IMR-90 (cell line): ENCODE measurements at regions not wholly inside any gene's neighbourhood (a gene's known extent, or its start where the extent isn't known, plus 50 kb on each side); places are given as distances from the start of the nearest gene placed in this dataset.

Experiments
- ATAC-seq: fragments of 200-7000 bp; cut with Tn5 transposase; 2 replicates; pipeline ENCODE4 v1.9.1; 2020; ENCODE audit warnings: low read depth, mild to moderate bottlenecking, moderate library complexity
- BruUV-seq: library from RNA; stranded (reverse); fragments of 400-500 nt; replicated peaks from 2 replicates; lab custom pipeline; 2021; lab: Mats Ljungman, UMichigan
- CTCF ChIA-PET: fragments of 300-600 bp; formaldehyde crosslinking; extraction: SDS; loops from one replicate; lab custom pipeline; 2021; ENCODE audit warnings: antibody characterized with exemption; lab: Yijun Ruan, JAX
- POLR2A ChIA-PET: fragments of 300-600 bp; sonication (Branson Sonifier 250); formaldehyde crosslinking; loops from one replicate; lab custom pipeline; 2022; ENCODE audit warnings: antibody characterized with exemption; ENCODE audit not compliant: unreplicated experiment; lab: Charles Lee
- DNase-seq: peaks from one replicate; pipeline ENCODE4 v3.0.0; 2013
- H2AFZ ChIP-seq: replicated peaks from 2 replicates; pipeline ENCODE3; 2013; ENCODE audit warnings: low read length, mild to moderate bottlenecking; ENCODE audit not compliant: poor library complexity
- H2AK5ac ChIP-seq: 2 replicates; pipeline ENCODE4 v1.6.1; 2013; ENCODE audit warnings: low read depth, low read length, inconsistent platforms
- H2AK9ac ChIP-seq: replicated peaks from 2 replicates; pipeline ENCODE3; 2013; ENCODE audit warnings: mild to moderate bottlenecking, low read depth, low read length, moderate library complexity; ENCODE audit not compliant: poor library complexity
- H2BK120ac ChIP-seq: 2 replicates; pipeline ENCODE4 v1.6.1; 2013; ENCODE audit warnings: low read depth, low read length, inconsistent platforms
- H2BK15ac ChIP-seq: 3 replicates; pipeline ENCODE4 v1.6.1; 2013; ENCODE audit warnings: low read depth, low read length, inconsistent platforms
- H2BK20ac ChIP-seq: 2 replicates; pipeline ENCODE4 v1.6.1; 2013; ENCODE audit warnings: low read depth, mild to moderate bottlenecking, inconsistent platforms, low read length, moderate library complexity
- H2BK5ac ChIP-seq: 2 replicates; pipeline ENCODE4 v1.6.1; 2013; ENCODE audit warnings: mild to moderate bottlenecking, low read depth, low read length, inconsistent platforms; ENCODE audit not compliant: poor library complexity, severe bottlenecking
- H3K14ac ChIP-seq: replicated peaks from 2 replicates; pipeline ENCODE4 v1.6.1; 2013; ENCODE audit warnings: low read depth, low read length, inconsistent platforms
- H3K18ac ChIP-seq: 2 replicates; pipeline ENCODE4 v1.6.1; 2013; ENCODE audit warnings: low read depth, low read length, control low read depth
- H3K23ac ChIP-seq: 2 replicates; pipeline ENCODE4 v1.6.1; 2013; ENCODE audit warnings: low read depth, low read length, inconsistent platforms
- H3K27ac ChIP-seq: 2 replicates; pipeline ENCODE4 v1.5.1; 2013; ENCODE audit warnings: mild to moderate bottlenecking, control low read depth, low read length; ENCODE audit not compliant: insufficient read depth
- H3K27me3 ChIP-seq: 2 replicates; pipeline ENCODE4 v1.6.1; 2013; ENCODE audit warnings: low read length; ENCODE audit not compliant: control insufficient read depth, insufficient read depth
- H3K36me3 ChIP-seq: 2 replicates; pipeline ENCODE4 v1.6.1; 2013; ENCODE audit warnings: low read length, mixed read lengths; ENCODE audit not compliant: control insufficient read depth, insufficient read depth
- H3K4ac ChIP-seq: 2 replicates; pipeline ENCODE4 v1.6.1; 2013; ENCODE audit warnings: low read depth, low read length, inconsistent platforms
- H3K4me1 ChIP-seq: 2 replicates; pipeline ENCODE4 v1.6.1; 2013; ENCODE audit warnings: low read length, mixed read lengths; ENCODE audit not compliant: control insufficient read depth, insufficient read depth
- H3K4me2 ChIP-seq: 2 replicates; pipeline ENCODE4 v1.6.1; 2013; ENCODE audit warnings: low read depth, mild to moderate bottlenecking, control low read depth, low read length, moderate library complexity
- H3K4me3 ChIP-seq: 2 replicates; pipeline ENCODE4 v1.5.1; 2013; ENCODE audit warnings: low read depth, mild to moderate bottlenecking, control low read depth, low read length, moderate library complexity; ENCODE audit not compliant: insufficient read depth
- H3K56ac ChIP-seq: 2 replicates; pipeline ENCODE4 v1.6.1; 2013; ENCODE audit warnings: low read length, inconsistent platforms; ENCODE audit not compliant: insufficient read depth; ENCODE audit errors: extremely low read depth
- H3K79me1 ChIP-seq, 2 experiments: 2 replicates each; pipeline ENCODE4 v1.6.1; 2013; ENCODE audit warnings: low read length in 2 of 2, inconsistent platforms in 1 of 2, low read depth in 1 of 2
- H3K9ac ChIP-seq: 2 replicates; pipeline ENCODE4 v1.6.1; 2013; ENCODE audit warnings: low read depth, low read length, control low read depth
- H3K9me1 ChIP-seq: 2 replicates; pipeline ENCODE4 v1.6.1; 2013; ENCODE audit warnings: low read length, inconsistent platforms; ENCODE audit not compliant: insufficient read depth
- H3K9me3 ChIP-seq: 2 replicates; pipeline ENCODE4 v1.6.1; 2013; ENCODE audit warnings: low read length; ENCODE audit not compliant: control insufficient read depth, insufficient read depth
- H4K20me1 ChIP-seq: 2 replicates; pipeline ENCODE4 v1.6.1; 2013; ENCODE audit warnings: low read length, inconsistent platforms; ENCODE audit not compliant: insufficient read depth
- H4K5ac ChIP-seq: 2 replicates; pipeline ENCODE4 v1.6.1; 2013; ENCODE audit warnings: mild to moderate bottlenecking, low read depth, low read length, control low read depth
- H4K8ac ChIP-seq, 2 experiments: 2 replicates each; pipeline ENCODE4 v1.6.1; 2013; ENCODE audit warnings: low read depth in 2 of 2, low read length in 2 of 2, control low read depth in 1 of 2, inconsistent platforms in 1 of 2
- H4K91ac ChIP-seq: 2 replicates; pipeline ENCODE4 v1.6.1; 2013; ENCODE audit warnings: low read depth, low read length, inconsistent platforms; ENCODE audit not compliant: insufficient read depth
- BHLHE40 ChIP-seq: fragments of 150-350 bp; IDR thresholded peaks from 2 replicates; pipeline ENCODE4 v1.6.1; 2016; ENCODE audit warnings: mild to moderate bottlenecking, low read depth, low read length
- CEBPB ChIP-seq: IDR thresholded peaks from 2 replicates; pipeline ENCODE4 v1.6.1; 2012; ENCODE audit warnings: low read depth, low read length, improper control_type of control experiment
- CHD1 ChIP-seq: IDR thresholded peaks from 2 replicates; pipeline ENCODE4 v1.6.1; 2012; ENCODE audit warnings: low read depth, low read length, improper control_type of control experiment
- FOS ChIP-seq: fragments of 150-350 bp; IDR thresholded peaks from 2 replicates; pipeline ENCODE4 v1.6.1; 2016; ENCODE audit warnings: low read depth, low read length
- MAFK ChIP-seq: IDR thresholded peaks from 2 replicates; pipeline ENCODE4 v1.6.1; 2012; ENCODE audit warnings: low read depth, low read length, improper control_type of control experiment
- MAZ ChIP-seq: IDR thresholded peaks from 2 replicates; pipeline ENCODE4 v1.6.1; 2012; ENCODE audit warnings: low read depth, mild to moderate bottlenecking, low read length, improper control_type of control experiment, moderate library complexity, borderline replicate concordance
- MXI1 ChIP-seq: IDR thresholded peaks from 2 replicates; pipeline ENCODE4 v1.6.1; 2012; ENCODE audit warnings: low read depth, mild to moderate bottlenecking, low read length, moderate library complexity, borderline replicate concordance
- NFE2L2 ChIP-seq: fragments of 150-350 bp; IDR thresholded peaks from 2 replicates; pipeline ENCODE4 v1.6.1; 2016; ENCODE audit warnings: low read depth, mild to moderate bottlenecking, low read length
- POLR2A ChIP-seq: IDR thresholded peaks from 2 replicates; pipeline ENCODE4 v1.6.1; 2012; ENCODE audit warnings: mild to moderate bottlenecking, low read depth, low read length
- RAD21 ChIP-seq: IDR thresholded peaks from 2 replicates; pipeline ENCODE4 v1.6.1; 2012; ENCODE audit warnings: low read length, improper control_type of control experiment
- RCOR1 ChIP-seq: IDR thresholded peaks from 2 replicates; pipeline ENCODE4 v1.6.1; 2012; ENCODE audit warnings: mild to moderate bottlenecking, low read length, improper control_type of control experiment; ENCODE audit not compliant: insufficient replicate concordance
- RFX5 ChIP-seq: IDR thresholded peaks from 2 replicates; pipeline ENCODE4 v1.8.0; 2012; ENCODE audit warnings: low read depth, mild to moderate bottlenecking, low read length, moderate library complexity
- SMC3 ChIP-seq: fragments of 150-350 bp; IDR thresholded peaks from 2 replicates; pipeline ENCODE4 v1.6.1; 2016; ENCODE audit warnings: low read depth, mild to moderate bottlenecking, antibody characterized with exemption, low read length, moderate library complexity
- WGBS, 2 experiments: methylation state at CpG; one replicate each; pipeline versions ENCODE4 v1.1.5 to v1.1.7; 2013; ENCODE audit warnings: missing lambda C conversion rate in 2 of 2; ENCODE audit not compliant: insufficient read length in 1 of 2; ENCODE audit errors: extremely low coverage in 2 of 2; 5-methylcytosine and 5-hydroxymethylcytosine counted together
- dilution Hi-C: fragments of 300-500 bp; cut with HindIII; formaldehyde crosslinking; loops from one replicate; pipeline ENCODE4 v1.14.3; 2018; ENCODE audit warnings: low sequenced_read_pairs; ENCODE audit not compliant: unreplicated experiment
- in situ Hi-C: fragments of 300-500 bp; cut with MboI; formaldehyde crosslinking; loops from 3 replicates; pipeline ENCODE4 v1.14.3; 2019; ENCODE audit warnings: low sequenced_read_pairs, inconsistent platforms, mixed read lengths
- intact Hi-C: fragments of 100-400 bp; cut with micrococcal nuclease; formaldehyde crosslinking; loops from 2 replicates; pipeline ENCODE4 v1.10.0; 2022
- TF ChIP-seq, protein P1 (sequence below): fragments of 150-350 bp; IDR thresholded peaks from 2 replicates; pipeline ENCODE4 v1.6.1; 2016; ENCODE audit warnings: low read depth, mild to moderate bottlenecking, low read length, moderate library complexity, borderline replicate concordance
- TF ChIP-seq, protein P2 (sequence below): conservative IDR thresholded peaks from 2 replicates; pipeline ENCODE4 v1.5.1; 2012; ENCODE audit warnings: mild to moderate bottlenecking, low read depth, low read length, improper control_type of control experiment
- TF ChIP-seq, protein P3 (sequence below): fragments of 150-350 bp; IDR thresholded peaks from 2 replicates; pipeline ENCODE4 v1.6.1; 2017; ENCODE audit warnings: mild to moderate bottlenecking, antibody characterized with exemption, low read length, low read depth

GRCh38 chr13:39951301-39951700, 295.8 kb downstream of the COG6 start:
- Histone ChIP-seq H2BK15ac (no peak overlapping the region), H3K56ac (no peak overlapping the region), H4K5ac (no peak overlapping the region), H3K18ac (no peak overlapping the region), H2BK5ac (no peak overlapping the region), H2BK20ac (no peak overlapping the region), H2BK120ac (no peak overlapping the region), H3K79me1 (no peaks in the 10 kb centered on the region), H4K8ac (no peak overlapping the region), H3K4me2 (no peak overlapping the region), H3K9me1 (no peaks in the 10 kb centered on the region), H3K23ac (no peak overlapping the region), H3K4me1 (no peaks in the 10 kb centered on the region), H3K36me3 (no peaks in the 10 kb centered on the region), H4K20me1 (no peaks in the 10 kb centered on the region), H3K9me3 (no peaks in the 10 kb centered on the region), H2AFZ (no peak overlapping the region), H4K91ac (no peak overlapping the region), H2AK9ac (no peak overlapping the region), H3K14ac (no peak overlapping the region), H3K4ac (no peak overlapping the region), H3K27me3 (no peaks in the 10 kb centered on the region), H3K27ac (no peak overlapping the region), H3K4me3 (no peak overlapping the region), H3K9ac (no peak overlapping the region), H2AK5ac (no peak overlapping the region)
- WGBS, 2 experiments = no CpG with 5 or more reads among the region's 3 CpGs
- no peak for DNase-seq
- BruUV-seq = no TSS peak
- TF ChIP-seq BHLHE40 = no peak
- TF ChIP-seq CHD1 = no peak
- TF ChIP-seq FOS = no peak
- TF ChIP-seq RAD21 = no peak
- no peak for TF ChIP-seq MAFK
- TF ChIP-seq POLR2A = no peak
- no peak for TF ChIP-seq RCOR1
- TF ChIP-seq MXI1 = no peak
- TF ChIP-seq CEBPB = no peak
- no peak for TF ChIP-seq MAZ
- TF ChIP-seq, protein P1, sequence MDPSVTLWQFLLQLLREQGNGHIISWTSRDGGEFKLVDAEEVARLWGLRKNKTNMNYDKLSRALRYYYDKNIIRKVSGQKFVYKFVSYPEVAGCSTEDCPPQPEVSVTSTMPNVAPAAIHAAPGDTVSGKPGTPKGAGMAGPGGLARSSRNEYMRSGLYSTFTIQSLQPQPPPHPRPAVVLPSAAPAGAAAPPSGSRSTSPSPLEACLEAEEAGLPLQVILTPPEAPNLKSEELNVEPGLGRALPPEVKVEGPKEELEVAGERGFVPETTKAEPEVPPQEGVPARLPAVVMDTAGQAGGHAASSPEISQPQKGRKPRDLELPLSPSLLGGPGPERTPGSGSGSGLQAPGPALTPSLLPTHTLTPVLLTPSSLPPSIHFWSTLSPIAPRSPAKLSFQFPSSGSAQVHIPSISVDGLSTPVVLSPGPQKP = no peak
- no peak for TF ChIP-seq SMC3
- no peak for TF ChIP-seq RFX5
- no peak for TF ChIP-seq NFE2L2
- TF ChIP-seq, protein P2, sequence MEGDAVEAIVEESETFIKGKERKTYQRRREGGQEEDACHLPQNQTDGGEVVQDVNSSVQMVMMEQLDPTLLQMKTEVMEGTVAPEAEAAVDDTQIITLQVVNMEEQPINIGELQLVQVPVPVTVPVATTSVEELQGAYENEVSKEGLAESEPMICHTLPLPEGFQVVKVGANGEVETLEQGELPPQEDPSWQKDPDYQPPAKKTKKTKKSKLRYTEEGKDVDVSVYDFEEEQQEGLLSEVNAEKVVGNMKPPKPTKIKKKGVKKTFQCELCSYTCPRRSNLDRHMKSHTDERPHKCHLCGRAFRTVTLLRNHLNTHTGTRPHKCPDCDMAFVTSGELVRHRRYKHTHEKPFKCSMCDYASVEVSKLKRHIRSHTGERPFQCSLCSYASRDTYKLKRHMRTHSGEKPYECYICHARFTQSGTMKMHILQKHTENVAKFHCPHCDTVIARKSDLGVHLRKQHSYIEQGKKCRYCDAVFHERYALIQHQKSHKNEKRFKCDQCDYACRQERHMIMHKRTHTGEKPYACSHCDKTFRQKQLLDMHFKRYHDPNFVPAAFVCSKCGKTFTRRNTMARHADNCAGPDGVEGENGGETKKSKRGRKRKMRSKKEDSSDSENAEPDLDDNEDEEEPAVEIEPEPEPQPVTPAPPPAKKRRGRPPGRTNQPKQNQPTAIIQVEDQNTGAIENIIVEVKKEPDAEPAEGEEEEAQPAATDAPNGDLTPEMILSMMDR = no peak
- TF ChIP-seq, protein P3, sequence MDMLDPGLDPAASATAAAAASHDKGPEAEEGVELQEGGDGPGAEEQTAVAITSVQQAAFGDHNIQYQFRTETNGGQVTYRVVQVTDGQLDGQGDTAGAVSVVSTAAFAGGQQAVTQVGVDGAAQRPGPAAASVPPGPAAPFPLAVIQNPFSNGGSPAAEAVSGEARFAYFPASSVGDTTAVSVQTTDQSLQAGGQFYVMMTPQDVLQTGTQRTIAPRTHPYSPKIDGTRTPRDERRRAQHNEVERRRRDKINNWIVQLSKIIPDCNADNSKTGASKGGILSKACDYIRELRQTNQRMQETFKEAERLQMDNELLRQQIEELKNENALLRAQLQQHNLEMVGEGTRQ = no peak
- in situ Hi-C loops = no loop called here
- dilution Hi-C loops = no loop called here
- intact Hi-C loops = no loop called here
- POLR2A ChIA-PET = no interaction called here
- no peak for ATAC-seq
- CTCF ChIA-PET = no interaction called here
